Stimulated activated CD4-positive, alpha-beta T cell treated with anti-CD3 and anti-CD28 coated beads, Interleukin-1b, Interleukin-23, amount 100 ng/mL, for 24 hours (primary cell): ENCODE measurements at regions not wholly inside any gene's neighbourhood (a gene's known extent, or its start where the extent isn't known, plus 50 kb on each side); places are given as distances from the start of the nearest gene placed in this dataset.

Source experiments
- DNase-seq, 4 experiments: peaks; one replicate each; pipeline ENCODE4 v3.0.0-alpha.2; 2020; ENCODE audit warnings: low read depth in 4 of 4, low spot score in 1 of 4

- DNase-seq = no peak
Observed at GRCh38 chr1:14516974-14517840, 81.3 kb upstream of the KAZN start.

GRCh38 chr1:14517841-14518180 is 80.7 kb upstream of the KAZN start:
- no peak for DNase-seq

- no peak for DNase-seq
Observed at GRCh38 chr1:14519976-14520375, 78.5 kb upstream of the KAZN start.

GRCh38 chr1:14520514-14521163 is 77.8 kb upstream of the KAZN start:
- no peak for DNase-seq

GRCh38 chr1:14521622-14522021 is 76.9 kb upstream of the KAZN start:
- no peak for DNase-seq

- DNase-seq = no peak
Observed at GRCh38 chr1:14522077-14522925, 76.2 kb upstream of the KAZN start.

GRCh38 chr1:14522926-14523241 is 75.6 kb upstream of the KAZN start:
- DNase-seq = no peak

- DNase-seq = no peak
Observed at GRCh38 chr1:14524826-14525636, 73.5 kb upstream of the KAZN start.

- no peak for DNase-seq
Observed at GRCh38 chr1:14529475-14529874, 69.0 kb upstream of the KAZN start.

- no peak for DNase-seq
Observed at GRCh38 chr1:14531519-14531918, 67.0 kb upstream of the KAZN start.

GRCh38 chr1:14535619-14536355 is 62.7 kb upstream of the KAZN start:
- no peak for DNase-seq

GRCh38 chr1:14538335-14538734 is 60.1 kb upstream of the KAZN start:
- no peak for DNase-seq

GRCh38 chr1:14539309-14539708 is 59.2 kb upstream of the KAZN start:
- DNase-seq = no peak

- no peak for DNase-seq
Observed at GRCh38 chr1:14539953-14540563, 58.4 kb upstream of the KAZN start.

- DNase-seq = no peak
Observed at GRCh38 chr1:14541348-14541747, 57.1 kb upstream of the KAZN start.

- DNase-seq = no peak
Observed at GRCh38 chr1:14543191-14543840, 55.2 kb upstream of the KAZN start.

- no peak for DNase-seq
Observed at GRCh38 chr1:14544319-14544718, 54.2 kb upstream of the KAZN start.

GRCh38 chr1:14545422-14546025 is 53.0 kb upstream of the KAZN start:
- DNase-seq = no peak

GRCh38 chr1:14546416-14546815 is 52.1 kb upstream of the KAZN start:
- DNase-seq = no peak
